ENCODE measurements at regions not wholly inside any gene's neighbourhood (a gene's known extent, or its start where the extent isn't known, plus 50 kb on each side); places are given as distances from the start of the nearest gene placed in this dataset.

DNA sequence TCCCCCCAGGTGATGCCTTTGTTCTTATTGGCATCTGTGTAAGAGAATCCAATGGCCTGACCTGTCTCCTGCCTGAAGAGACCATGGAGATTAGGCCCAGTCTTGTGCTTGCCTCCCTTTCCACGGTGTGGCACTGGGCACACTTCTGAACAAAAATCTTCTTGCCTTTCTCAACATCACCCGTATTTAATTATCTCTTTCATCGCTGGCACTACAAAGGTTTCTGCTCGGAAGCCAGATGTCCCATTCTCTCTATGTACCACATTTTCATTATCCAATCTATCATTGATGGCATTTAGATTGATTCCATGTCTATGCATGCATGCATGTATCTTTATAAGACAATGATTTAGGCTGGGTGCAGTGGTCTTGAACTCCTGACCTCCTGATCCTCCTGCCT, 74.3 kb downstream of the SLC25A15 start:
- no peak for DNase-seq (ENCODE audit: low spot score)

DNA sequence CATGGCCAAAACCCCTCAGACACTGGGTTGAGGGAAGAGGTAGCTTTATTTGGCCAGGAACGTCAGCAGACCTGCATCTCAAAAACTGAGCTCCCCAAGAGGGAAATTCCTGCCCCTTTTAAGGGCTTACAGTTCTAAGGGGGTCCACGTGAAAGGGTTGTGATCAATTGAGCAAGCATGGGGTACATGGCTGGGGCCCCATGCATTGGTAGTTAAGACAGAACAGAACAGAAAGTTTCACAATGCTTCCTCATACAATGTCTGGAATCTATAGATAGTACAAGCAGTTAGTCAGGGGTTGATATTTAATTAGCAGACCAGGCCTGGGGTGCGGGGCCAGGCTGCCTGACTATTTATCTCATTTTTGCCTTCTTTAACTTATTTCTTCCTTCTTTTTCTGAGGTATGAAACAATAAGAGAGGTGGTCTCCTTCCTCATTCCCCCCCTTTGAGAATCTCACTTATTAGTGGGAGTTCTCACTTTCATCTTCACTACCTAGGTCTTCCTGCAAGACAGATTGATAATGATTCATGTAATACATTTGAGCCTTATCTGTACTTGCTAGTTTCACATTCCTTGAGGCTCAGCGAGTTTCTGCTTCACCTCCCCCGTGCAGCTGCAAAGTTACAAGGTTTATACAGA, 84.8 kb downstream of the SLC25A15 start:
- peak; percentile 24 for DNase-seq (ENCODE audit: low spot score)

DNA sequence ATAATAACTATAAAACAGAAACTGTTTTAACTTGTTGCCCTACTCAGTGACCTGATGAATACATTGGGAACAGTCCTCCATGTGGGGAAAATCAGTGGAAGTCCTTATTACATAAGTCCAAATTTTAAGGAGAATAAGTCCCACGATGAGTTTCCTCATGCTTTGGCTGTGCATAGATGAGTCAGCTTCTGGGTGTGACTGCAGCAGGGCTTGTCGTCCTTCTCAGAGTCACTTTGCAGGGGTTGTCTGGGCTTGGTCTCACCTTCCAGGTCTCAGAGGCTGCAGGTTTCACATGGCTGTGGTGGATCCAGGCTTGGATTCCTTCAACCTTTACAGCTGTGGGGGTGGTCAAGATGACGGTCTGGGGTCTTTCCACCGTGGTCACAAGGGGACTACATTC, 85.6 kb downstream of the SLC25A15 start:
- no peak for DNase-seq (ENCODE audit: low spot score)

DNA sequence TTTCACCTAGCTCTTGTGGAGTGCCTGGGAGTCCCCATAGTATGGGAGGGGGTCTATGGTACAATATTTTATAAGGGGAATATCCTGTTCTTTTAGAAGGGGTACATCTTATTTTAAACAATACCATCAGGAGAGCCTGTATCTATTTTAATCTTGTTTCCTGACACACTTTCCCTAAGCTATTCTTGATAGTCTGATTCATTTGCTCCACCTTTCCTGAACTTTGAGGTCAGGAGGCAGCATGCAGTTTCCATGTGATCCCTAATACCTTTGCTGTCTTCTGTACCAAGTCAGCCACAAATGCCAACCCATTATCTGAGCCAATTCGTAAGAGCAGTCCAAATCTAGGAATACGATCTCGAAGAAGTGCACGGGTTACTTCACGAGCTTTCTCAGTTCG, 86.2 kb downstream of the SLC25A15 start:
- no peak for DNase-seq (ENCODE audit: low spot score)

DNA sequence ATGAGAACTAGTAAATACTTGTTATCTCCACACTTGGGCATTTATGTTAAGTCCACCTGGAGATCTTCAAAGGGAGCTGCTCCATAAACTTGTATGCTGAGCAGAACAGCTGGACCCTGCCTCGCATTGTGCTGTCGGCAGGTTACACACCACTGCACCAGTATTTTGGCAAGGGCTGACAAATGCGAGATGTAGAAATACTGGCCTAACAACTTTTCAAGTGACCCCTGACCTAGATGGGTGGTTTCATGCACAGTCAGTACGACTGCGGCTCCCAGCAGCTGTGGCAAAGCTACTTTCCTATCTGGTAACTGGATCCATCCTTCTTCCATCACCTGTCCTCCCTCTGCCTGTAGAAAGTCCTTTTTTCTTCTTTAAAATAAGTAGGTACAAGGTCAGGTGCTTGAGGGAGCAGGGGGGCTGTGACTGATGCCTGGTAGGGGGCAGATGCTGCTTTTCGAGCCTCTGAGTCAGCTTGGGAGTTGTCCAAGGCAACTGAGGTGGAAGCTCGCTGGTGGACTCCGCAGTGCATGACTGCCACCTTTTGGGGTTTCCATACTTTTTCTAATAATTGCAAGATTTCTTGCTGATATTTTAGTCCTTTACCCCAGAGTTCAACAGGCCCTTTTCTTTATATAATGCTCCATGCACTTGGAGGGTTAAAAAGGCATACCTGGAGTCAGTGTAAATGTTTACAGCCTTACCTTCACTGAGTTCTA, 86.8 kb downstream of the SLC25A15 start:
- no peak for DNase-seq (ENCODE audit: low spot score)

DNA sequence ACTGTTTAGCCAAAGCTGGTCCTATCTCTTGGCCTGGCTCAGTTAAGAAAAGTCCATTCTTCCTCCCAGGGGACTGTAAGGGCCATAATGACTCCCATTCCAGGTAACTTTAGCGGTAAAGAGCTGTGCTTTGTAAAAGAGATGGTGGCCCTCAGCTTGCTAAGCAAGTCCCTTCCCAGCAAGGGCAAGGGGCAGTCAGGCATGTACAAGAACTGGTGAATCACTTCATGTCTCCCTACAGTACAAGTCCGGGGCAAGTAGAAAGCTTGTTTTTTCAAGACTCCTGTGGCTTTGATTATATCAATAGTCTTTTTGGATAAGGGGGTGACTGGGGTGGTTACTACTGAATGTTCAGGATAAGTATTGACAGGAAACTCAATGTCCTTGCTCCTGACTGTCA, 88.9 kb downstream of the SLC25A15 start:
- DNase-seq (ENCODE audit: low spot score): no peak

DNA sequence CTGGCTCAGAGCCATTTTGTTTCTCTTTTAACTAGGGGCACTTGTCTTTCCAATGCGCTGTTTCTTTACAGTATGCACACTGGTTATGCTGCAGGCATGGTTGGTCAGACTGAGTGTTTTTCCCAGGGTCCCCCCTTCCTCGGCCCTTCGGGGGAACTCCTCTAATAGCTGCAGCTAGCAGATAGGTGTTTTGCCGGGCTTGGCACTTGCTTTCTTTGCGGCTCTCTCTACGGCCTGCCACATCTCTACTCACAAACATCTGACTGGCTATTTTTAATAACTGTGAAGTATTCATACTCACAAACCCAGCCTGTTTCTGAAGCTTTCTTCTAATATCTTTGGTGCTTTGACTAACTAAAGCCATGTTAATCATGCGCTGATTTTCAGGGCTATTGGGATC, 89.4 kb downstream of the SLC25A15 start:
- DNase-seq (ENCODE audit: low spot score): no peak
